B cell (primary cell): ENCODE measurements at regions not wholly inside any gene's neighbourhood (a gene's known extent, or its start where the extent isn't known, plus 50 kb on each side); places are given as distances from the start of the nearest gene placed in this dataset.

Experiments
- ATAC-seq: fragments of 200-7000 bp; cut with Tn5 transposase; one replicate; pipeline ENCODE4 v1.10.0; 2021; ENCODE audit warnings: low read depth, mild to moderate bottlenecking, moderate number of reproducible peaks, moderate library complexity
- CTCF ChIA-PET: fragments of 350-600 bp; sonication (Branson Sonifier 250); formaldehyde crosslinking; loops from one replicate; lab custom pipeline; 2021; ENCODE audit warnings: antibody characterized with exemption, inconsistent platforms; lab: Charles Lee
- POLR2A ChIA-PET: fragments of 350-600 bp; sonication (Branson Sonifier 250); formaldehyde crosslinking; loops from one replicate; lab custom pipeline; 2021; ENCODE audit warnings: antibody characterized with exemption; lab: Charles Lee
- DNase-seq: peaks from one replicate; pipeline ENCODE4 v3.0.0; 2013
- H2AFZ ChIP-seq: 2 replicates; pipeline ENCODE4 v1.6.1; 2012; ENCODE audit warnings: mild to moderate bottlenecking, low read depth, low read length; ENCODE audit not compliant: insufficient read depth, poor library complexity, severe bottlenecking
- H3K27ac ChIP-seq, 2 donors: 1 replicate in 1 of 2; 2 replicates in 1 of 2; pipeline ENCODE4 v1.5.1; 2012 to 2013; ENCODE audit warnings: low read length in 2 of 2, mild to moderate bottlenecking in 2 of 2, moderate library complexity in 1 of 2
- H3K27me3 ChIP-seq, 4 experiments: fragments of 200-600 bp in 1 of 4; sonication (generic) in 1 of 4; replicated peaks in 1 of 4; 1 replicate in 2 of 4; 2 replicates in 2 of 4; pipeline versions ENCODE4 v1.6.1 to v1.7.0; 2013 to 2016; ENCODE audit warnings: low read length in 3 of 4, mild to moderate bottlenecking in 2 of 4, mixed read lengths in 1 of 4, moderate library complexity in 1 of 4; ENCODE audit not compliant: insufficient read depth in 4 of 4, control insufficient read depth in 3 of 4; ENCODE audit errors: control extremely low read depth in 1 of 4
- H3K36me3 ChIP-seq, 2 experiments: replicated peaks in 1 of 2; 1 replicate in 1 of 2; 2 replicates in 1 of 2; pipeline versions ENCODE4 v1.6.1 to v1.7.1; 2013; ENCODE audit warnings: low read length in 1 of 2; ENCODE audit not compliant: insufficient read depth in 2 of 2, control insufficient read depth in 1 of 2; ENCODE audit errors: control extremely low read depth in 1 of 2, extremely low read depth in 1 of 2
- H3K4me1 ChIP-seq, 2 donors: fragments of 200-600 bp in 1 of 2; sonication (generic) in 1 of 2; 1 replicate in 1 of 2; 2 replicates in 1 of 2; pipeline versions ENCODE4 v1.5.1 to v1.6.1; 2013 to 2017; ENCODE audit warnings: low read length in 2 of 2; ENCODE audit not compliant: control insufficient read depth in 2 of 2, insufficient read depth in 2 of 2
- H3K4me2 ChIP-seq: replicated peaks from 2 replicates; pipeline ENCODE3; 2012; ENCODE audit warnings: mild to moderate bottlenecking, low read depth, low read length; ENCODE audit not compliant: poor library complexity, severe bottlenecking
- H3K4me3 ChIP-seq, 5 experiments: fragments of 200-600 bp in 1 of 5; sonication (generic) in 1 of 5; 1 replicate in 3 of 5; 2 replicates in 2 of 5; pipeline versions ENCODE4 v1.5.1 to v1.7.0; 2011 to 2016; ENCODE audit warnings: low read length in 4 of 5, mild to moderate bottlenecking in 4 of 5, low read depth in 2 of 5, control low read depth in 1 of 5, moderate library complexity in 1 of 5; ENCODE audit not compliant: insufficient read depth in 1 of 5; ENCODE audit errors: control extremely low read depth in 1 of 5, extremely low read depth in 1 of 5
- H3K79me2 ChIP-seq: fragments of 200-600 bp; sonication (generic); one replicate; pipeline ENCODE4 v1.6.0; 2016; ENCODE audit warnings: low read length; ENCODE audit not compliant: control insufficient read depth, insufficient read depth
- H3K9ac ChIP-seq: fragments of 200-600 bp; sonication (generic); 2 replicates; pipeline ENCODE4 v1.6.1; 2017; ENCODE audit warnings: mild to moderate bottlenecking, low read length, moderate library complexity
- H3K9me3 ChIP-seq, 3 donors: one replicate each; pipeline versions ENCODE4 v1.6.1 to v1.7.1; 2013; ENCODE audit warnings: low read length in 2 of 3; ENCODE audit not compliant: control insufficient read depth in 2 of 3, insufficient read depth in 1 of 3; ENCODE audit errors: control extremely low read depth in 1 of 3
- H4K20me1 ChIP-seq: 2 replicates; pipeline ENCODE4 v1.6.0; 2012; ENCODE audit warnings: mild to moderate bottlenecking, low read length; ENCODE audit not compliant: insufficient read depth, control insufficient read depth, poor library complexity, severe bottlenecking
- H3K27ac Mint-ChIP-seq: one replicate; pipeline ENCODE4 v1.8.0; 2021; ENCODE audit warnings: mixed read lengths
- H3K27me3 Mint-ChIP-seq: one replicate; pipeline ENCODE4 v1.8.0; 2021; ENCODE audit warnings: mixed read lengths
- H3K4me1 Mint-ChIP-seq: one replicate; pipeline ENCODE4 v1.8.0; 2021; ENCODE audit warnings: mixed read lengths
- H3K4me3 Mint-ChIP-seq: one replicate; pipeline ENCODE4 v1.8.0; 2021; ENCODE audit warnings: mixed read lengths
- H3K9me3 Mint-ChIP-seq: one replicate; pipeline ENCODE4 v1.8.0; 2022; ENCODE audit warnings: mixed read lengths; ENCODE audit not compliant: insufficient read depth
- EZH2 ChIP-seq: IDR thresholded peaks from 2 replicates; pipeline ENCODE4 v1.6.1; 2012; ENCODE audit warnings: borderline replicate concordance, low read depth, mild to moderate bottlenecking, moderate library complexity, low read length; ENCODE audit not compliant: insufficient read depth, poor library complexity, severe bottlenecking
- WGBS: methylation state at CpG from one replicate; pipeline ENCODE4 v1.1.5; 2013; ENCODE audit warnings: missing lambda C conversion rate; ENCODE audit not compliant: insufficient coverage; 5-methylcytosine and 5-hydroxymethylcytosine counted together
- intact Hi-C: fragments of 100-400 bp; cut with micrococcal nuclease; formaldehyde crosslinking; loops from one replicate; pipeline ENCODE4 v1.10.0; 2022
- TF ChIP-seq, protein P1 (sequence below): fragments of 200-600 bp; IDR thresholded peaks from one replicate; pipeline ENCODE4 v1.8.0; 2022; ENCODE audit warnings: antibody characterized with exemption, mild to moderate bottlenecking

DNA sequence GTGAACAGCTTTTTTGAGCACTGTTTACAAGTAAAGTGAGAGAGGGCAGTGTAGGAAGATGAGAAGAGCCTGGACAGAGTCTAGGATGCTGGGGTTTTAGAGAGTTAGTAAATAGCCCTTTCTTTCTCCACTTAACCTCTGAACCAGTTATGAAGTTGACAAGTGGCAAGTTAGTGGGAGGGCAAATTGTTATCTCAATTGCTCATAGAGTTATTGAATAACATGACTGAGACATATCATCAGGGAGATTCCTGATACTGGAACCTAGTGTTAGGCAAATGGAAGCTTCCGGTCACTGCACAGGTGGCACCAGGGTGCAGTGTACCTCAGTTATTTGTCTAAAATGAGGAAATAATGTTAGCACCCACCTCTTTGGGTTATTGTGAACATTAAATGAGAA lies 57.8 kb upstream of the PTPN5 start:
- Histone ChIP-seq H3K4me1 (no peaks in the 10 kb centered on the region), H3K9me3 (peaks cover 0 to 9% (median 0%) of the 10 kb centered on the region in 3 donors), H3K36me3 (no peaks in the 10 kb centered on the region), H3K4me2 (no peak overlapping the region), H3K79me2 (no peaks in the 10 kb centered on the region), H3K27me3 (peaks cover 0 to 13% (median 1%) of the 10 kb centered on the region in 4 experiments), H4K20me1 (no peaks in the 10 kb centered on the region), H3K27ac (no peak overlapping the region), H2AFZ (no peak overlapping the region), H3K4me3 (no peak overlapping the region), H3K9ac (no peak overlapping the region)
- Mint-ChIP-seq H3K4me1 (no peaks in the 10 kb centered on the region), H3K9me3 (peaks cover 4% of the 10 kb centered on the region), H3K27me3 (peaks cover 22% of the 10 kb centered on the region), H3K4me3 (no peak overlapping the region), H3K27ac (no peak overlapping the region)
- CTCF ChIA-PET, result no interaction called here
- no peak for TF ChIP-seq EZH2
- TF ChIP-seq, protein P1, sequence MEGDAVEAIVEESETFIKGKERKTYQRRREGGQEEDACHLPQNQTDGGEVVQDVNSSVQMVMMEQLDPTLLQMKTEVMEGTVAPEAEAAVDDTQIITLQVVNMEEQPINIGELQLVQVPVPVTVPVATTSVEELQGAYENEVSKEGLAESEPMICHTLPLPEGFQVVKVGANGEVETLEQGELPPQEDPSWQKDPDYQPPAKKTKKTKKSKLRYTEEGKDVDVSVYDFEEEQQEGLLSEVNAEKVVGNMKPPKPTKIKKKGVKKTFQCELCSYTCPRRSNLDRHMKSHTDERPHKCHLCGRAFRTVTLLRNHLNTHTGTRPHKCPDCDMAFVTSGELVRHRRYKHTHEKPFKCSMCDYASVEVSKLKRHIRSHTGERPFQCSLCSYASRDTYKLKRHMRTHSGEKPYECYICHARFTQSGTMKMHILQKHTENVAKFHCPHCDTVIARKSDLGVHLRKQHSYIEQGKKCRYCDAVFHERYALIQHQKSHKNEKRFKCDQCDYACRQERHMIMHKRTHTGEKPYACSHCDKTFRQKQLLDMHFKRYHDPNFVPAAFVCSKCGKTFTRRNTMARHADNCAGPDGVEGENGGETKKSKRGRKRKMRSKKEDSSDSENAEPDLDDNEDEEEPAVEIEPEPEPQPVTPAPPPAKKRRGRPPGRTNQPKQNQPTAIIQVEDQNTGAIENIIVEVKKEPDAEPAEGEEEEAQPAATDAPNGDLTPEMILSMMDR, result no peak
- WGBS, result 100% methylated on average over 1 of the region's 1 CpG
- intact Hi-C loops, result no loop called here
- ATAC-seq (no peak), DNase-seq (no peak)
- POLR2A ChIA-PET, result no interaction called here

DNA sequence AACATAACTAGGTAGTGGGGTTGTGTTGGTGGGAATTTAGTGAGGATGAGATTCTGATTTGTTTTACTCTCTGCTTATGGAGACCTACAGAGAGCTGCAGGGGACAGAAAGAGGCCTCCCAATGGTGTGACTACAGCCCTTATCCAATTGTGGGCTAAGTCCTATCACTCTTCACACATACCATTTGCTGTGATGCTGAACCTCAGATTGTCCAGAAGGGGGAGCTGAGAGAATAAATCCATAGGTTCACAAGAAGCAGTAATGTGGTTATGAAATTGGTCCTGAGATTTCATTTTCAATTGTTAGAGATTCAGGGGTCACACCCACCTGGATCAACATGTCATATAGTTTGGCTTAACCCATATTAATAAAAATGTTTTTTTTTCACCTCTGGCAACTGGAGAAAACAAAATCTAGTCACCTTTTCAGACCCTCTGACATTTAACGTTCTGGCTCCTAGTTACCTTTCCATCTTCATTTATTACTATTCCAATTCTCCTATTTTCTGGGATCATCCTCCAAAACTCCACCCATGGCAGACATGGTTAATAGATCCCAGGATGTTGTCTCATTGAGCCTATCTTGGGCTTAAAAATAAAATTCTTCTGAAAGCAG lies 53.3 kb upstream of the PTPN5 start:
- H3K79me2 ChIP-seq, result no peaks in the 10 kb centered on the region
- no peak overlapping the region for H3K27ac ChIP-seq
- peaks cover 0 to 4% (median 2%) of the 10 kb centered on the region in 3 donors for H3K9me3 ChIP-seq
- H3K4me3 ChIP-seq, result no peak overlapping the region
- no peak overlapping the region for H3K27ac Mint-ChIP-seq
- TF ChIP-seq, protein P1, result peak; percentile 59
- TF ChIP-seq EZH2, result no peak
- no peaks in the 10 kb centered on the region for H4K20me1 ChIP-seq
- DNase-seq (no peak), ATAC-seq (no peak)
- no peak overlapping the region for H2AFZ ChIP-seq
- intact Hi-C loops, result no loop called here
- WGBS, result 60% methylated on average over 1 of the region's 1 CpG
- ChIA-PET CTCF (interaction anchor here (1.5 kb wide), 1 partner anchor 9 kb away, joined by 3 read pairs; no protein-coding TSS in a partner anchor), POLR2A (no interaction called here)
- H3K27me3 ChIP-seq, result peaks cover 0 to 13% (median 1%) of the 10 kb centered on the region in 4 experiments
- peaks cover 4% of the 10 kb centered on the region for H3K9me3 Mint-ChIP-seq
- peaks cover 15% of the 10 kb centered on the region for H3K27me3 Mint-ChIP-seq
- H3K4me2 ChIP-seq, result no peak overlapping the region
- H3K36me3 ChIP-seq, result no peaks in the 10 kb centered on the region
- no peaks in the 10 kb centered on the region for H3K4me1 Mint-ChIP-seq
- no peak overlapping the region for H3K4me3 Mint-ChIP-seq
- H3K9ac ChIP-seq, result no peak overlapping the region
- no peaks in the 10 kb centered on the region for H3K4me1 ChIP-seq
